ENCODE measurements at regions not wholly inside any gene's neighbourhood (a gene's known extent, or its start where the extent isn't known, plus 50 kb on each side); places are given as distances from the start of the nearest gene placed in this dataset.

DNA sequence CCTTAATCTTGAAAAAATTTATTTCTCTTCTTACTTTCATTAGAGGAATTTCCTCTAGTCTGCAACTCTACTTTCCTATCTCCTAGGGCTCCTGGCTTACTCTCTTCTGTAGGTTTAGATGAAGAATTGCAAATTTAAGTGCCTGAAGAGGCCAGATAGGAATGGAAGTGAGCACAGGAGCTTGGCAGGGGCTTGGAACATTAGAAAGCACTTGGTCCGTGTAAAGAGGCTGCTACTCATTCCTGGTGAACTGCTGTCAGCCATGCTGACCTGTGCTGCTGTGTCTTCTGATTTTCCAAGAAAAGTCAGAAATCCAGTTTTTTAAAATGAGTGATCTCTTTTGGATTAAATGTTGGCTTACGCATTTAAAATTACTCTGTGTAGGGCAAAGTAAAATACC is 210.9 kb upstream of the CLINT1 start:
- Histone ChIP-seq H3K9ac (ENCODE audit: insufficient read depth, low read length, poor library complexity, severe bottlenecking) (no peak overlapping the region), H3K27ac (ENCODE audit: low read depth in 1 of 2, low read length in 2 of 2) (no peak overlapping the region), H4K20me1 (ENCODE audit: insufficient read depth, low read length) (no peaks in the 10 kb centered on the region), H2AFZ (ENCODE audit: insufficient read depth, low read depth, low read length, poor library complexity, severe bottlenecking) (no peak overlapping the region), H3K4me1 (ENCODE audit: control insufficient read depth in 1 of 2, insufficient read depth in 2 of 2, low read length in 2 of 2) (no peaks in the 10 kb centered on the region), H3K9me3 (replicated peaks in 1 of 2; ENCODE audit: control insufficient read depth in 1 of 2, insufficient read depth in 1 of 2, low read length in 2 of 2) (no peaks in the 10 kb centered on the region), H3K79me2 (ENCODE audit: insufficient read depth, low read length) (no peaks in the 10 kb centered on the region), H3K4me2 (replicated peaks; ENCODE audit: extremely low read depth, low read length, poor library complexity, severe bottlenecking) (no peak overlapping the region), H3K4me3 (replicated peaks in 1 of 3; ENCODE audit: low read depth in 2 of 3, low read length in 3 of 3) (no peak overlapping the region), H3K36me3 (replicated peaks in 1 of 2; ENCODE audit: control insufficient read depth in 1 of 2, insufficient read depth in 2 of 2, low read length in 2 of 2) (no peaks in the 10 kb centered on the region), H3K27me3 (ENCODE audit: control insufficient read depth in 2 of 2, insufficient read depth in 2 of 2, low read length in 2 of 2) (no peaks in the 10 kb centered on the region)
- H3K4me1 Mint-ChIP-seq: no peaks in the 10 kb centered on the region
- intact Hi-C loops (cut with micrococcal nuclease): loop anchor here in 1 of 2 donors (10.0 kb wide), 1 partner anchor 625 kb away; no protein-coding TSS in a partner anchor
- H3K4me3 Mint-ChIP-seq: no peak overlapping the region
- no peak overlapping the region for H3K27ac Mint-ChIP-seq
- TF ChIP-seq, protein P1, sequence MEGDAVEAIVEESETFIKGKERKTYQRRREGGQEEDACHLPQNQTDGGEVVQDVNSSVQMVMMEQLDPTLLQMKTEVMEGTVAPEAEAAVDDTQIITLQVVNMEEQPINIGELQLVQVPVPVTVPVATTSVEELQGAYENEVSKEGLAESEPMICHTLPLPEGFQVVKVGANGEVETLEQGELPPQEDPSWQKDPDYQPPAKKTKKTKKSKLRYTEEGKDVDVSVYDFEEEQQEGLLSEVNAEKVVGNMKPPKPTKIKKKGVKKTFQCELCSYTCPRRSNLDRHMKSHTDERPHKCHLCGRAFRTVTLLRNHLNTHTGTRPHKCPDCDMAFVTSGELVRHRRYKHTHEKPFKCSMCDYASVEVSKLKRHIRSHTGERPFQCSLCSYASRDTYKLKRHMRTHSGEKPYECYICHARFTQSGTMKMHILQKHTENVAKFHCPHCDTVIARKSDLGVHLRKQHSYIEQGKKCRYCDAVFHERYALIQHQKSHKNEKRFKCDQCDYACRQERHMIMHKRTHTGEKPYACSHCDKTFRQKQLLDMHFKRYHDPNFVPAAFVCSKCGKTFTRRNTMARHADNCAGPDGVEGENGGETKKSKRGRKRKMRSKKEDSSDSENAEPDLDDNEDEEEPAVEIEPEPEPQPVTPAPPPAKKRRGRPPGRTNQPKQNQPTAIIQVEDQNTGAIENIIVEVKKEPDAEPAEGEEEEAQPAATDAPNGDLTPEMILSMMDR (IDR thresholded peaks at IDR 0.05): no peak
- H3K27me3 Mint-ChIP-seq (ENCODE audit: low read depth in 3 of 3): peaks cover 0 to 8% (median 5%) of the 10 kb centered on the region in 3 donors
- no peaks in the 10 kb centered on the region for H3K36me3 Mint-ChIP-seq
- 100% methylated on average over 2 of the region's 2 CpGs for WGBS (ENCODE audit: insufficient coverage)
- DNase-seq: no peak
- peaks cover 0 to 2% (median 0%) of the 10 kb centered on the region in 7 donors for H3K9me3 Mint-ChIP-seq

- Histone ChIP-seq H3K9me3 (replicated peaks in 1 of 2; ENCODE audit: control insufficient read depth in 1 of 2, insufficient read depth in 1 of 2, low read length in 2 of 2) (no peaks in the 10 kb centered on the region), H3K4me1 (ENCODE audit: control insufficient read depth in 1 of 2, insufficient read depth in 2 of 2, low read length in 2 of 2) (no peaks in the 10 kb centered on the region), H3K27me3 (ENCODE audit: control insufficient read depth in 2 of 2, insufficient read depth in 2 of 2, low read length in 2 of 2) (no peaks in the 10 kb centered on the region), H3K36me3 (replicated peaks in 1 of 2; ENCODE audit: control insufficient read depth in 1 of 2, insufficient read depth in 2 of 2, low read length in 2 of 2) (no peaks in the 10 kb centered on the region), H3K4me2 (replicated peaks; ENCODE audit: extremely low read depth, low read length, poor library complexity, severe bottlenecking) (no peak overlapping the region), H3K9ac (ENCODE audit: insufficient read depth, low read length, poor library complexity, severe bottlenecking) (no peak overlapping the region), H2AFZ (ENCODE audit: insufficient read depth, low read depth, low read length, poor library complexity, severe bottlenecking) (no peak overlapping the region), H3K79me2 (ENCODE audit: insufficient read depth, low read length) (no peaks in the 10 kb centered on the region), H3K27ac (ENCODE audit: low read depth in 1 of 2, low read length in 2 of 2) (no peak overlapping the region), H3K4me3 (replicated peaks in 1 of 3; ENCODE audit: low read depth in 2 of 3, low read length in 3 of 3) (no peak overlapping the region), H4K20me1 (ENCODE audit: insufficient read depth, low read length) (no peaks in the 10 kb centered on the region)
- Mint-ChIP-seq H3K27ac (no peak overlapping the region), H3K36me3 (no peaks in the 10 kb centered on the region), H3K4me3 (no peak overlapping the region), H3K9me3 (peaks cover 0 to 2% (median 0%) of the 10 kb centered on the region in 7 donors), H3K27me3 (ENCODE audit: low read depth in 3 of 3) (peaks cover 2 to 8% (median 5%) of the 10 kb centered on the region in 3 donors), H3K4me1 (no peaks in the 10 kb centered on the region)
- no peak for DNase-seq
- no CpG with 5 or more reads among the region's 4 CpGs for WGBS (ENCODE audit: insufficient coverage)
- intact Hi-C loops (cut with micrococcal nuclease): no loop called here
- TF ChIP-seq, protein P1 (IDR thresholded peaks at IDR 0.05): no peak
These were observed 210.0 kb upstream of the CLINT1 start for GRCh38 chr5:158068964-158069363.
